Neuronal stem cell (in vitro differentiated cells): ENCODE measurements at regions not wholly inside any gene's neighbourhood (a gene's known extent, or its start where the extent isn't known, plus 50 kb on each side); places are given as distances from the start of the nearest gene placed in this dataset.
A peak's percentile ranks its signal among the peaks of the same experiment; 100 is the strongest.

Source experiments
- DNase-seq: peaks from one replicate; pipeline ENCODE4 v3.0.0-alpha.2; 2013; ENCODE audit warnings: low spot score
- H2AFZ ChIP-seq: one replicate; pipeline ENCODE4 v1.6.1; 2013; ENCODE audit warnings: mild to moderate bottlenecking, low read length, inconsistent platforms
- H2AK5ac ChIP-seq: 2 replicates; pipeline ENCODE4 v1.6.1; 2013; ENCODE audit warnings: low read depth, mild to moderate bottlenecking, inconsistent platforms, low read length, moderate library complexity, mixed read lengths
- H2BK120ac ChIP-seq: 2 replicates; pipeline ENCODE4 v1.6.1; 2013; ENCODE audit warnings: low read depth, mild to moderate bottlenecking, inconsistent platforms, low read length, moderate library complexity, mixed read lengths
- H2BK12ac ChIP-seq: one replicate; pipeline ENCODE4 v1.6.1; 2013; ENCODE audit warnings: low read length, inconsistent platforms
- H2BK15ac ChIP-seq: 2 replicates; pipeline ENCODE4 v1.6.1; 2013; ENCODE audit warnings: mild to moderate bottlenecking, low read length, inconsistent platforms, mixed read lengths
- H2BK5ac ChIP-seq: one replicate; pipeline ENCODE4 v1.6.1; 2013; ENCODE audit warnings: inconsistent platforms, mild to moderate bottlenecking, low read length, moderate library complexity
- H3K14ac ChIP-seq: one replicate; pipeline ENCODE4 v1.6.1; 2013; ENCODE audit warnings: low read length, inconsistent platforms
- H3K18ac ChIP-seq: 2 replicates; pipeline ENCODE4 v1.6.1; 2013; ENCODE audit warnings: low read length, inconsistent platforms
- H3K23ac ChIP-seq: 2 replicates; pipeline ENCODE4 v1.6.1; 2013; ENCODE audit warnings: low read depth, mild to moderate bottlenecking, mixed read lengths, low read length, inconsistent platforms; ENCODE audit not compliant: poor library complexity
- H3K27ac ChIP-seq: replicated peaks from 3 replicates; pipeline ENCODE4 v1.5.1; 2013; ENCODE audit warnings: low read length, inconsistent platforms
- H3K27me3 ChIP-seq, 3 experiments: 2 replicates each; pipeline ENCODE4 v1.6.1; 2013; ENCODE audit warnings: low read length in 3 of 3, mild to moderate bottlenecking in 2 of 3, inconsistent platforms in 1 of 3, low read depth in 1 of 3, mixed read lengths in 1 of 3, moderate library complexity in 1 of 3; ENCODE audit not compliant: control insufficient read depth in 3 of 3, insufficient read depth in 3 of 3
- H3K36me3 ChIP-seq, 2 donors: replicated peaks in 1 of 2; 2 replicates each; pipeline ENCODE4 v1.6.1; 2013; ENCODE audit warnings: low read length in 2 of 2; ENCODE audit not compliant: control insufficient read depth in 2 of 2, insufficient read depth in 2 of 2
- H3K4ac ChIP-seq: 2 replicates; pipeline ENCODE4 v1.6.1; 2013; ENCODE audit warnings: inconsistent platforms, mild to moderate bottlenecking, low read length, moderate library complexity
- H3K4me1 ChIP-seq, 2 donors: 1 replicate in 1 of 2; 2 replicates in 1 of 2; pipeline ENCODE4 v1.6.1; 2013; ENCODE audit warnings: low read length in 2 of 2, low read depth in 1 of 2; ENCODE audit not compliant: control insufficient read depth in 2 of 2, insufficient read depth in 1 of 2
- H3K4me2 ChIP-seq: one replicate; pipeline ENCODE4 v1.6.1; 2013; ENCODE audit warnings: mild to moderate bottlenecking, low read length, inconsistent platforms; ENCODE audit not compliant: insufficient read depth, poor library complexity, severe bottlenecking
- H3K4me3 ChIP-seq, 2 donors: 2 replicates each; pipeline ENCODE4 v1.5.1; 2013; ENCODE audit warnings: low read length in 2 of 2, mild to moderate bottlenecking in 2 of 2, inconsistent platforms in 1 of 2, moderate library complexity in 1 of 2
- H3K79me1 ChIP-seq: one replicate; pipeline ENCODE4 v1.6.1; 2013; ENCODE audit warnings: low read depth, mild to moderate bottlenecking, inconsistent platforms, low read length, moderate library complexity
- H3K9ac ChIP-seq: one replicate; pipeline ENCODE4 v1.6.1; 2013; ENCODE audit warnings: mild to moderate bottlenecking, low read depth, low read length, inconsistent platforms; ENCODE audit not compliant: poor library complexity
- H3K9me3 ChIP-seq, 2 donors: replicated peaks in 1 of 2; 2 replicates each; pipeline versions ENCODE3 to v1.6.1; 2013; ENCODE audit warnings: low read length in 2 of 2, mild to moderate bottlenecking in 2 of 2, inconsistent platforms in 1 of 2, low read depth in 1 of 2, mixed read lengths in 1 of 2, moderate library complexity in 1 of 2; ENCODE audit not compliant: control insufficient read depth in 2 of 2, insufficient read depth in 1 of 2
- H4K8ac ChIP-seq: one replicate; pipeline ENCODE4 v1.6.1; 2013; ENCODE audit warnings: low read depth, mild to moderate bottlenecking, inconsistent platforms, low read length, moderate library complexity
- H4K91ac ChIP-seq: one replicate; pipeline ENCODE4 v1.6.1; 2013; ENCODE audit warnings: low read length, low read depth, mild to moderate bottlenecking, inconsistent platforms; ENCODE audit not compliant: poor library complexity
- WGBS, 2 donors: extraction: QIAGEN DNeasy Blood & Tissue Kit; methylation state at CpG; one replicate each; pipeline ENCODE4 v1.1.7; 2013; ENCODE audit warnings: missing lambda C conversion rate in 2 of 2, mixed read lengths in 1 of 2; ENCODE audit not compliant: insufficient read length in 2 of 2, insufficient replicate concordance in 1 of 2; ENCODE audit errors: extremely low coverage in 2 of 2; 5-methylcytosine and 5-hydroxymethylcytosine counted together

DNA sequence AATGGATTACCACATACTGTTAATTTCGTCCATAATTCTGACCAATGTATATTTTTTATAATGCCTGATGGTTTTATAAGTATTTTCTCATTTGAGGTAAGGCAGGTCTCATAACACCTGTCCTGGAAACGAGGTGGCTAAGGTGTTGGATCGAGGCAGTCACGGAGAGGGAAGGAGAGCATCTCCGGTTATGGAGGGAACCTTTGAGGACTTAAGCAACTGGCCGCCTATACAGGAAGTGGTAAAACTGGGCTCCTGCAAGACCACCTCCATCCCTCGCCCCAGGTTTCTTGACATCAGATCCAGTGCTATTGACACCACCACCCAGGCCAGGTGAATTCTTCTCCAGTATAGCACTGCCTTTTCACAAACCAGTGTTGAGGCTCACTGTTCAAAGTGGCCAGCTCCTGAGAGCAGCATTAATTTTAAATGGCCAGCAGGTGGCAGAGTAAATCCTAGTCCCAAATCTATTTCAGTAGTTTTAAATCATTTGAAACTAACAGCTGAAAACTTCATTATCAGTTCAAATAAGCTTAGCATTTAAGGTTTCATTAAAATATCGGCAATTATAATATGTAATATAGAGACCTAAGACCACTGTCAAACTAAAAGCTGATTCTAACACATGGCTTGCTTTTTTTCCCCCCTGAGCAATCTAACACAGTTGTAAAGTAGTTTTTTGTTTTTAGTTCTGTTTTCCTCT is 100.8 kb downstream of the PPM1A start:
- H3K4me1 ChIP-seq = peaks cover 0 to 12% of the 10 kb centered on the region in 2 donors
- no peak overlapping the region for H4K91ac ChIP-seq
- H3K36me3 ChIP-seq = no peaks in the 10 kb centered on the region
- H3K18ac ChIP-seq = no peak overlapping the region
- no peak for DNase-seq
- H3K4me3 ChIP-seq = no peak overlapping the region
- WGBS, 2 donors = no CpG with 5 or more reads among the region's 8 CpGs
- H3K27me3 ChIP-seq = peaks cover 0 to 99% (median 0%) of the 10 kb centered on the region in 3 experiments
- H3K9me3 ChIP-seq = no peaks in the 10 kb centered on the region
- H3K27ac ChIP-seq = no peak overlapping the region
- no peak overlapping the region for H4K8ac ChIP-seq
- no peak overlapping the region for H2AK5ac ChIP-seq
- H3K4me2 ChIP-seq = peak overlapping the region; percentile 15
- H2BK12ac ChIP-seq = no peak overlapping the region
- no peak overlapping the region for H2AFZ ChIP-seq
- no peak overlapping the region for H3K23ac ChIP-seq
- no peak overlapping the region for H2BK120ac ChIP-seq
- H3K14ac ChIP-seq = no peak overlapping the region
- H2BK5ac ChIP-seq = no peak overlapping the region
- H2BK15ac ChIP-seq = no peak overlapping the region
- no peak overlapping the region for H3K4ac ChIP-seq
- no peak overlapping the region for H3K9ac ChIP-seq
- no peaks in the 10 kb centered on the region for H3K79me1 ChIP-seq

GRCh38 chr14:60350366-60350720 is 101.3 kb downstream of the PPM1A start:
- no CpG with 5 or more reads among the region's 5 CpGs for WGBS, 2 donors

GRCh38 chr14:60353420-60353819 is 104.4 kb downstream of the PPM1A start:
- Histone ChIP-seq H2AK5ac (no peak overlapping the region), H3K4ac (no peak overlapping the region), H3K14ac (no peak overlapping the region), H3K27me3 (peaks cover 0 to 81% (median 0%) of the 10 kb centered on the region in 3 experiments), H3K9ac (no peak overlapping the region), H3K9me3 (no peaks in the 10 kb centered on the region), H4K91ac (no peak overlapping the region), H3K27ac (no peak overlapping the region), H3K4me3 (no peak overlapping the region), H3K18ac (no peak overlapping the region), H2BK5ac (no peak overlapping the region), H2BK12ac (no peak overlapping the region), H4K8ac (no peak overlapping the region), H2BK120ac (no peak overlapping the region), H3K36me3 (no peaks in the 10 kb centered on the region), H3K79me1 (no peaks in the 10 kb centered on the region), H2AFZ (no peak overlapping the region), H2BK15ac (no peak overlapping the region), H3K4me1 (peaks cover 12 to 19% of the 10 kb centered on the region in 2 donors), H3K23ac (no peak overlapping the region), H3K4me2 (no peak overlapping the region)
- no peak for DNase-seq
- WGBS, 2 donors = no CpG with 5 or more reads among the region's 4 CpGs

More at GRCh38 chr14:60350366-60350720, 101.3 kb downstream of the PPM1A start:
- no peak overlapping the region for H3K4ac ChIP-seq
- H3K27ac ChIP-seq = no peak overlapping the region
- H3K9ac ChIP-seq = no peak overlapping the region
- H2BK12ac ChIP-seq = no peak overlapping the region
- no peak overlapping the region for H2BK15ac ChIP-seq
- H3K36me3 ChIP-seq = no peaks in the 10 kb centered on the region
- H4K8ac ChIP-seq = no peak overlapping the region
- peaks cover 0 to 99% (median 0%) of the 10 kb centered on the region in 3 experiments for H3K27me3 ChIP-seq
- H2AK5ac ChIP-seq = no peak overlapping the region
- H3K9me3 ChIP-seq = no peaks in the 10 kb centered on the region
- H2BK5ac ChIP-seq = no peak overlapping the region
- peaks cover 0 to 12% of the 10 kb centered on the region in 2 donors for H3K4me1 ChIP-seq
- no peak overlapping the region for H3K18ac ChIP-seq
- no peak overlapping the region for H2AFZ ChIP-seq
- no peak overlapping the region for H4K91ac ChIP-seq
- no peak overlapping the region for H3K23ac ChIP-seq
- H3K4me2 ChIP-seq = peak overlapping the region; percentile 15
- H3K79me1 ChIP-seq = no peaks in the 10 kb centered on the region
- DNase-seq = no peak
- H2BK120ac ChIP-seq = no peak overlapping the region
- H3K4me3 ChIP-seq = no peak overlapping the region
- no peak overlapping the region for H3K14ac ChIP-seq

- Histone ChIP-seq H3K4me1 (peaks cover 12 to 15% of the 10 kb centered on the region in 2 donors), H3K27ac (no peak overlapping the region)
These were observed 106.7 kb downstream of the PPM1A start for GRCh38 chr14:60355768-60356167.

More at GRCh38 chr14:60355768-60356167, 106.7 kb downstream of the PPM1A start:
- Histone ChIP-seq H3K9me3 (no peaks in the 10 kb centered on the region), H2AK5ac (no peak overlapping the region), H3K14ac (no peak overlapping the region), H3K18ac (no peak overlapping the region), H3K4me2 (no peak overlapping the region), H3K9ac (no peak overlapping the region), H3K79me1 (no peaks in the 10 kb centered on the region), H2BK12ac (no peak overlapping the region), H3K27me3 (peaks cover 0 to 82% (median 0%) of the 10 kb centered on the region in 3 experiments), H3K4ac (no peak overlapping the region), H4K8ac (no peak overlapping the region), H2AFZ (no peak overlapping the region), H2BK120ac (no peak overlapping the region), H4K91ac (no peak overlapping the region), H3K23ac (no peak overlapping the region), H2BK15ac (no peak overlapping the region), H3K4me3 (no peak overlapping the region), H3K36me3 (no peaks in the 10 kb centered on the region), H2BK5ac (no peak overlapping the region)
- DNase-seq = no peak
